GM12878 (cell line): ENCODE measurements at regions not wholly inside any gene's neighbourhood (a gene's known extent, or its start where the extent isn't known, plus 50 kb on each side); places are given as distances from the start of the nearest gene placed in this dataset.

Experiments
- EP300 ChIP-seq, 2 experiments: fragments of 150-350 bp in 1 of 2; IDR thresholded peaks; 2 replicates each; pipeline ENCODE4 v1.6.1; 2011 to 2012; ENCODE audit warnings: low read depth in 2 of 2, low read length in 2 of 2, borderline replicate concordance in 1 of 2, improper control_type of control experiment in 1 of 2, inconsistent platforms in 1 of 2; ENCODE audit not compliant: control insufficient read depth in 1 of 2
- EZH2 ChIP-seq: IDR thresholded peaks from 2 replicates; pipeline ENCODE4 v1.6.1; 2012; ENCODE audit warnings: low read depth, mild to moderate bottlenecking, control low read depth, inconsistent platforms, low read length, borderline replicate concordance; ENCODE audit not compliant: control insufficient read depth
- KDM1A ChIP-seq: fragments of 200-600 bp; sonication (generic); IDR thresholded peaks from 2 replicates; pipeline ENCODE4 v1.6.1; 2016; ENCODE audit warnings: borderline replicate concordance
- MAX ChIP-seq: IDR thresholded peaks from 2 replicates; pipeline ENCODE4 v1.6.1; 2012; ENCODE audit warnings: low read depth, low read length, improper control_type of control experiment
- NFIC ChIP-seq: IDR thresholded peaks from 2 replicates; pipeline ENCODE4 v1.6.1; 2012; ENCODE audit warnings: low read depth, mild to moderate bottlenecking, inconsistent platforms, low read length, moderate library complexity
- NFYB ChIP-seq: IDR thresholded peaks from 2 replicates; pipeline ENCODE4 v1.6.1; 2011; ENCODE audit warnings: low read depth, mild to moderate bottlenecking, low read length, improper control_type of control experiment, moderate library complexity; ENCODE audit not compliant: insufficient read depth
- POLR2A ChIP-seq: IDR thresholded peaks from 2 replicates; pipeline ENCODE4 v1.6.1; 2011; ENCODE audit warnings: low read depth, mild to moderate bottlenecking, low read length
- POLR2AphosphoS2 ChIP-seq: IDR thresholded peaks from 2 replicates; pipeline ENCODE4 v1.6.1; 2011; ENCODE audit warnings: low read depth, mild to moderate bottlenecking, low read length, improper control_type of control experiment, moderate library complexity
- TBL1XR1 ChIP-seq: IDR thresholded peaks from 2 replicates; pipeline ENCODE4 v1.6.1; 2012; ENCODE audit warnings: low read depth, low read length, improper control_type of control experiment

GRCh38 chr2:139969323-139969722 lies 1189.1 kb upstream of the NXPH2 start:
- TF ChIP-seq NFIC, result no peak
- no peak for TF ChIP-seq POLR2A
- TF ChIP-seq KDM1A, result no peak
- no peak for TF ChIP-seq POLR2AphosphoS2
- no peak for TF ChIP-seq EP300 (IDR thresholded peaks at IDR 0.05; ENCODE audit: borderline replicate concordance in 1 of 2, control insufficient read depth in 1 of 2, low read depth in 2 of 2, low read length in 2 of 2)
- TF ChIP-seq TBL1XR1, result no peak
- TF ChIP-seq EZH2, result no peak
- no peak for TF ChIP-seq NFYB
- TF ChIP-seq MAX, result no peak
